ENCODE measurements at regions not wholly inside any gene's neighbourhood (a gene's known extent, or its start where the extent isn't known, plus 50 kb on each side); places are given as distances from the start of the nearest gene placed in this dataset.

DNA sequence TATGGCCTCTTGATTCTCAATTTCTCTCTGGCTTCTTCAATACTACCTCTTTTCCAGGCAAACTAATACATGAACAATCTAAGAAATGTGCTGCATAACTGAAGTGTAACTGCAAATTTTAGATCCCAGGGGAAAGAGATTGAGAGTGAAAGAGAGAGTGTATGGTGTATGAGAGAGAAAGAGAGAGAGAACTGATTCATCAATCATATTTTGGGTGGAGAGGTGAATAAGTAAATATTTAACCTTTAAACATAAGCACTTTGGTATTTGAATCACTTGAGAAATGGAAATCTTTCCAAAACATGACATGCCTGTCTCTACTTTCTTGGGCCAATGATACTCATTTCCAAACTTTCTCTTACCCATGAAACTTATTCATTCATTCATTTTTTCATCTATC, 147.2 kb upstream of the DIPK2B start:
- Mint-ChIP-seq H3K27ac (no peak overlapping the region), H3K36me3 (ENCODE audit: low read depth) (no peaks in the 10 kb centered on the region), H3K4me3 (no peak overlapping the region), H3K9me3 (peaks cover 2% of the 10 kb centered on the region), H3K4me1 (no peaks in the 10 kb centered on the region), H3K27me3 (no peaks in the 10 kb centered on the region)
- DNase-seq = no peak
- ChIA-PET POLR2A (no interaction called here), CTCF (no interaction called here)

DNA sequence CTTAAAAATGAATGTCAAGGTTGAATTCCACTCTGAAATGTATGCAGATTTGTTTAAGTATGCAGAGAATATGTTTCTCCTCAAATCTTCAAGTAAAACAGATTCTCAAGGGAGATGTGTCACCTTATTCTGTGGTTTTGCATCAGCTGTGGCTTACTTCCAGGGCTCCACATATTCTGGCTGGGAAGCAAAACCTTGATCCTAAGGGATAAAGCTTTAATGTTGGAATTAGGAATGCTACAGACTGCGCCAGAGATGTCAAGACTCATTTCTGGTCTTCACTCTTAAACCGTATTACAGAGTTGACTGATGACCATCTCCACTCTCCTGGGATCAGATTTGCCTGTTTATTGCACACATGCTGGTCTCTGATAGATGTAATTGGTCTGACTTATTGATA, 143.9 kb upstream of the DIPK2B start:
- Mint-ChIP-seq H3K27ac (no peak overlapping the region), H3K36me3 (ENCODE audit: low read depth) (no peaks in the 10 kb centered on the region), H3K4me1 (no peaks in the 10 kb centered on the region), H3K27me3 (no peaks in the 10 kb centered on the region), H3K9me3 (no peaks in the 10 kb centered on the region), H3K4me3 (no peak overlapping the region)
- POLR2A ChIA-PET = no interaction called here
- no peak for DNase-seq
- CTCF ChIA-PET = no interaction called here

DNA sequence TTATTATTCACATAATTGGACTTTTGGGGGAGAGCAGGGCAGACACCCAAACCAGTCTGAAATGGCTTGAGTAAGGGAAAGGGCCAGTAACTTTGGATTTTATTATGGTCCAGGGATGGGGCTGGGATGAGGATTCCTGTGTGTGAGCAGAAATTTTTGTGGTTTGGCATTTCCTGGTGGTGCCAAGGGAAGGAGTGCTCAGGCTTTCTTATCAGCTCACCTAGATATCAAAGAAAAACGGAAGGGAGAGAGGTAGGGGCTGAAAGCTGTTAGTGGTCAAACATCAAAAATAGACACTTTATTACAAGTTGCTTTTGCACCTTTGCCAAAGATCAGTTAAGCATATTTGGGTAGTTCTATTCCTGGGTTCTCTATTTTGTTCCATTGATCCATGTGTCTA, 128.5 kb upstream of the DIPK2B start:
- H3K9me3 Mint-ChIP-seq = no peaks in the 10 kb centered on the region
- ChIA-PET POLR2A (no interaction called here), CTCF (no interaction called here)
- peaks cover 2% of the 10 kb centered on the region for H3K27me3 Mint-ChIP-seq
- H3K36me3 Mint-ChIP-seq (ENCODE audit: low read depth) = no peaks in the 10 kb centered on the region
- H3K27ac Mint-ChIP-seq = no peak overlapping the region
- no peak for DNase-seq
- H3K4me1 Mint-ChIP-seq = no peaks in the 10 kb centered on the region
- no peak overlapping the region for H3K4me3 Mint-ChIP-seq

DNA sequence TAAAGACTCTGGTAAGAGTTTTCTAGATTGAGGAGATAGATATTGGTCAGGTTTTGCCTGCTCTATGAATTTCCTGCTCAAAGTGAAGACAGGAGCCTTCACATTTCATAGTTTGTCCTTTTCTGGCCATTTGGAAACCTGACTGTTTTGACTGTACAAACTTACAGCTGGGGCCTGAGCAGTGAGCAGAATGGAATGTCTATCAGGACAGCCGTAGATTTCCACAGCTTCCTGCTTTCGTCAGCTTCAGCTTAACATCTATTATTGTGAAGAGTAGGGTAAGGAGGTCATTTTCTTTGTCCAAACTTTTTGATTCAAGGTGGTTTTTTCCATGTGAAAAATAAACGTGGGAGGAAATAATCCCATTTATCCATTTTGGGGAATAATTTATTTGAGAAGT, 124.3 kb upstream of the DIPK2B start:
- POLR2A ChIA-PET = no interaction called here
- Mint-ChIP-seq H3K27me3 (peaks cover 5% of the 10 kb centered on the region), H3K4me3 (no peak overlapping the region), H3K27ac (no peak overlapping the region), H3K36me3 (ENCODE audit: low read depth) (no peaks in the 10 kb centered on the region), H3K9me3 (no peaks in the 10 kb centered on the region), H3K4me1 (no peaks in the 10 kb centered on the region)
- DNase-seq = no peak
- CTCF ChIA-PET = no interaction called here

DNA sequence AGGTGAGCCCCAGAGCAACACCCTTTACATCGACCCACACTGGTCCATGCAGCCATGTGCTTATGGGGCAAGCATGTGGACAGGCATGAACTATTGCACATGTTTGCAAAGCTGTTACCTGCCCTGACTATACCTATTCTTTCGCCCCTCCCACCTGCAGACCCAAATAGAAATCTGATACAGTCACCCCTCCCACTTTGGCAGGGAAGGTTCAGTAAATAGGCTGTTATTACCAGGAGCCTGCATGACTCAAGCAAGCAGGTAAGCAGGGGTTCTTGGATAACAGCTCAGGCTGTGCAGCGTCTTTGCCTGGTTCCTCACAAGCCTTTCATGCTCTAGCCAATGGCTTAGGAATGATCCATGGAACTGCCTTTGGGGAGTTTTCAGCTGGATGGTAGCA, 122.7 kb upstream of the DIPK2B start:
- Mint-ChIP-seq H3K4me3 (no peak overlapping the region), H3K4me1 (no peaks in the 10 kb centered on the region), H3K27me3 (peaks cover 5% of the 10 kb centered on the region), H3K36me3 (ENCODE audit: low read depth) (no peaks in the 10 kb centered on the region), H3K27ac (no peak overlapping the region), H3K9me3 (no peaks in the 10 kb centered on the region)
- DNase-seq = no peak
- POLR2A ChIA-PET = no interaction called here
- CTCF ChIA-PET = interaction anchor here (1.5 kb wide), 1 partner anchor 1053 kb away, joined by 3 read pairs; no protein-coding TSS in a partner anchor

DNA sequence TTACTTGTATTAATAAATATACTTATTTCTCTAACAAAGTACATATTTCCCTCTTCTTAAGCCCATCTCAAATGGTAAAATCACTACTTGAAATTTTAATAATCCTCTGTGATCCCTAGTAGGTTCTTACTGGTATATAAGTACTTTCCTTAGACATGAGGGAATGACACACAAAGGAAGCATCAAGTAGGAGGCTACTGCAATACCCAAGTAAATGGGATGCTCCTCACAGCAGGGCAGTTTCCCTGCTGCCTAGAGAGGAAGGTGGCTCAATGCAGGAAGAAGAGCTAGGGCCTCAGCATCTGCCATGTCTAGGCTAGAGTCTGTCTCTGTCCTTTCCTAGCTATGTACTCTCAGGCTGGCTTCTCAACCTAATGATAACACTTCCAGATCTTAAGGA, 122.1 kb upstream of the DIPK2B start:
- Mint-ChIP-seq H3K4me3 (no peak overlapping the region), H3K9me3 (no peaks in the 10 kb centered on the region), H3K27me3 (peaks cover 5% of the 10 kb centered on the region), H3K27ac (no peak overlapping the region), H3K36me3 (ENCODE audit: low read depth) (no peaks in the 10 kb centered on the region), H3K4me1 (no peaks in the 10 kb centered on the region)
- CTCF ChIA-PET = interaction anchor here (1.5 kb wide), 1 partner anchor 1053 kb away, joined by 3 read pairs; no protein-coding TSS in a partner anchor
- no peak for DNase-seq
- POLR2A ChIA-PET = no interaction called here

DNA sequence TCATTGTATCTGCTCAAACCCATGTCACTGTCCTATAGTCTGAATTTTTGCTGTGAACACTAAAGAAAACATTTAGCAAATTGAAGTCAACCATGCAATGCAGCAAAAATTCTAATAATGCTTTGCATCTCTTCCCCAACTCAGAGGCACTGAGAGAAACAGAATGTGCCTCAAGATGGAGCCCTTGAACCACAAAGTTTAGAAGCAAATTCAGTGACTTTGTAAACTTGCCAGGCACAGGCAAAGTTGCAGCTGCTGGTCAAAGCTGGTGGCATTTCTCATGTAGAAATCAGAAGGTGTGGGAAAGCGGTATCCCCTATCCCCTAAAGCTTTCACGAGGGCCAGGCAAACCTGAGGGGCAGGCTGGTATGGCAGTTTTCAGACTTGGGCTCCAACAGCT, 121.7 kb upstream of the DIPK2B start:
- Mint-ChIP-seq H3K27me3 (peaks cover 5% of the 10 kb centered on the region), H3K4me1 (no peaks in the 10 kb centered on the region), H3K27ac (no peak overlapping the region), H3K4me3 (no peak overlapping the region), H3K9me3 (no peaks in the 10 kb centered on the region), H3K36me3 (ENCODE audit: low read depth) (no peaks in the 10 kb centered on the region)
- ChIA-PET CTCF (interaction anchor here (1.5 kb wide), 1 partner anchor 1054 kb away, joined by 3 read pairs; no protein-coding TSS in a partner anchor), POLR2A (no interaction called here)
- DNase-seq = peak; percentile 5

DNA sequence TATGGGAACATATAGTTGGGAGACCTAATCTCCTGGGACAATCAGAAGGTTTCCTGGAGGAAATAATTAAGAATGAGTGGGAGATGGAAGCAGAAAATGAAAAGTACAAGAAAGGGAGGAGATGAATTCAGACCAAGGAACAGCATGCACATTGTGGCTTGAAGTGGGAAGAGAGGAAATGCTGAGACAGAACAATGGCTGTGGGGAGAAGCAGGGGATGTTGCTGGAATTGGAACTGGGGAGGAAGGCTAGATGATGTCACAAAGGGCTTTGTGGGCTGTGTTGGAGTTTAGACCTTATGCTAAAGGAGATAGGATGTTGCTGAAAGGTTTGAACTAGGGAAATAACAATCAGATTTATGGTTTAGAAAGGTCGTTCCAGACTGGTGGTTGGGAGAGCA, 119.5 kb upstream of the DIPK2B start:
- Mint-ChIP-seq H3K36me3 (ENCODE audit: low read depth) (no peaks in the 10 kb centered on the region), H3K4me3 (no peak overlapping the region), H3K9me3 (no peaks in the 10 kb centered on the region), H3K27ac (no peak overlapping the region), H3K27me3 (peaks cover 3% of the 10 kb centered on the region), H3K4me1 (no peaks in the 10 kb centered on the region)
- ChIA-PET POLR2A (no interaction called here), CTCF (no interaction called here)
- DNase-seq = no peak

DNA sequence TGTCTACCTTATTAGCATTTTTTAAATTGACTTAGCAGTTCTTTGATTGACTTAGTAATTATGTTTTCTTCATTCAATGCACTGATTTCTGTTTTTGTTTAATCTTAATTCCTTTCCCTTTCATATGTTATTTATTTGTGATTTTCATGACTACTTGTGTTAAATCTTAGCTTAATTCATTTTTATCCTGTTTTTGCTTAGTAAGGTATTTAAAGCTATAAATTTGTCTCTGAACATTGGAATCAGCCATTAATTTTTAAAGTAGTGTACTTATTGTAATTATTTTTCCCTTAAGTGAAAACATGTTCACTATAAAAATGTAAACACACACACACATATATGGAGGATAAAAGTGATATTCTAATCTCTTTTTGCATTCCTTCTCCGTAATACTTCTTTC, 109.1 kb upstream of the DIPK2B start:
- ChIA-PET POLR2A (interaction anchor here (0.7 kb wide), 1 partner anchor 497 kb away, joined by 3 read pairs; no protein-coding TSS in a partner anchor), CTCF (no interaction called here)
- Mint-ChIP-seq H3K9me3 (no peaks in the 10 kb centered on the region), H3K4me1 (no peaks in the 10 kb centered on the region), H3K27ac (no peak overlapping the region), H3K4me3 (no peak overlapping the region), H3K36me3 (ENCODE audit: low read depth) (no peaks in the 10 kb centered on the region), H3K27me3 (no peaks in the 10 kb centered on the region)
- no peak for DNase-seq

DNA sequence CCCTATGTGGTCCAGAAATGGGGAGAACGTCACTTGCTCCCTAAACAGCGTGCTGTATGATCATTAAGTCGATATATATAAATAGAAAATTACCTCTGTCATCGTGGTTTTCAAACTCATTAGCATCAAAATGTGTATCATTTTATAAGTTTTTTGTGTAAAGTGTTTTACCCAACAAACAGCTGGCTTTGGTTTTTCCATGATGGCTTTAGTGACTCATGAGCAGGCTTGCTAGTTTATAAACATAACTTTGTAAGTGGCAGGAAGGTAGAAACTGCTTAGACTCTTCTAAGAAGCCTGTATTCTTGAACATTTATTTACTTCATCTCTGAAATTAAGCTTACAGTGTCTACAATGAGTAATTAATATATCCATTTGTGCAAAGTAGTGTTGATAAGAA, 108.4 kb upstream of the DIPK2B start:
- Mint-ChIP-seq H3K27me3 (no peaks in the 10 kb centered on the region), H3K4me1 (no peaks in the 10 kb centered on the region), H3K4me3 (no peak overlapping the region), H3K36me3 (ENCODE audit: low read depth) (no peaks in the 10 kb centered on the region), H3K27ac (no peak overlapping the region), H3K9me3 (no peaks in the 10 kb centered on the region)
- ChIA-PET CTCF (no interaction called here), POLR2A (no interaction called here)
- DNase-seq = no peak

DNA sequence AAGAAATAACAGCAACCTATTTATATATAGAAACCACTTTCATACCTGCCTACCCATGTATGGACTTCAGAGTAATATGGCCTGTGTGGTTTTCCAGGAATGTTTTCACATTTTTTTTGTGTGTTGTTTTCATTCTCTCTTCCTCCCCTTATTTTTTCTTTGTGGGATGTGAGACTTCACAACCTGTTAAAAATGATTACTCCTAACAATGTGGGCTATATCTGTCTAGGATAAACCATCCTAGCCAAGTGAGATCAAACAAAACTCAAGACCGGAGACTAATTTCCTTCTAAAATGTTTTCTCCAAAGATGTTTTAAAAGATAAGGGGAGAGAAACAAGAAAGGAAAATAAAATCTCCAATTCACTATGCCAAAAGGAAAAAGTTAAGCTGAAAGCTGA, 106.1 kb upstream of the DIPK2B start:
- Mint-ChIP-seq H3K4me1 (no peaks in the 10 kb centered on the region), H3K4me3 (no peak overlapping the region), H3K9me3 (no peaks in the 10 kb centered on the region), H3K36me3 (ENCODE audit: low read depth) (no peaks in the 10 kb centered on the region), H3K27me3 (no peaks in the 10 kb centered on the region), H3K27ac (no peak overlapping the region)
- no peak for DNase-seq
- ChIA-PET POLR2A (no interaction called here), CTCF (no interaction called here)

DNA sequence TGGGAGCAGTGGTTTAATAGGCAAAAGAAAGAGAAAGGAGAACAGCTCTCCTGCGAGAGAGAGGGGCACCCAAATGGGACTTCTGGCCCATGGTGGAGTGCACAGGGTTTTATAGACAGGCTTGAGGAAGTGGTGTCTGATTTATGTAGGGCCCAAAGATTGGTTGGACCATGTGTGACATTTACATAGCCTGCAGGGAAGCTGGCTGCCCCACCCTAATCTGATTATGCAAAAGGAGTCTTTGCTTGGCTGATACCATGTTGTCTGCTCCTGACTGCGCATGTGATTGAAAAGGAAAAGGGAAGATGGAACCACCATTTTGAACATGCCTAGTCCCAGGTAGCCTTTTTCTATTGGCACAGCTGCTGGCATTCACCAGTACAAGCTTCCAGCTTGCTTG, 100.0 kb upstream of the DIPK2B start:
- CTCF ChIA-PET = no interaction called here
- Mint-ChIP-seq H3K36me3 (ENCODE audit: low read depth) (no peaks in the 10 kb centered on the region), H3K4me1 (no peaks in the 10 kb centered on the region), H3K27ac (no peak overlapping the region), H3K9me3 (no peaks in the 10 kb centered on the region), H3K27me3 (no peaks in the 10 kb centered on the region), H3K4me3 (no peak overlapping the region)
- DNase-seq = no peak
- POLR2A ChIA-PET = no interaction called here

DNA sequence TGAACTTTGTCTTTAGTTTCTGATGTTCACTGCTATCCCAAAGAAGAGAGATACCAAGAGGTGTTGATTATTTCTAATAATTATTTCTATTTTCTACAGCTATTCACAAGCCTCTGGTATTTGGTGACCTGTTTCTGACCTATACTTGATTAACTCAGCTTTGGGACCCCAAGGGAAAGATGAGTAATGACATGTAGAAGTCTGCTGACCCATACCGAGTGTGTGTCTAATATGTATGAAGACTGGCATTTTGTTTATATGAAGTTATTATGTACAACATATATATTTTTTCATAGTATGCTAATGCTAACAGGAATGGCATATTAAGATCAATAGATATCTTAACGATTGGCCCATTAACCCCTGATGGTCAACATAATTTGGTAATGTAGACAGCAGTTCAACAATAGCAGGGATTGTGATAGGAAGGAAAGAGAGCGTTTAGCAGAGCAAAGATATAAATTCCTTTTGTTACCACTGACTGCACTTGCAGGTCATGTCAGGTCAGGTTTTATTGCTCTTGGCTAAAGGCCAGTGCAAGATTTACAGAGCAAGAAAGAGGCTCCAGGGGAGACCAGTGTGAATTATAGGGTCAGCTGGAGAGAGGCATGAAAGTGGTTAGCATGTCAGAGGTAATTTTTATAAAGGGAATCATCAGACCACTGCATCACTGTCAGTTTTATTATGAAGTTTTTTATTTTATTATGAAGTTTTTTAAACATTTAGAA, 94.7 kb upstream of the DIPK2B start:
- Mint-ChIP-seq H3K27me3 (no peaks in the 10 kb centered on the region), H3K4me3 (no peak overlapping the region), H3K4me1 (no peaks in the 10 kb centered on the region), H3K27ac (no peak overlapping the region), H3K9me3 (no peaks in the 10 kb centered on the region), H3K36me3 (ENCODE audit: low read depth) (no peaks in the 10 kb centered on the region)
- POLR2A ChIA-PET = no interaction called here
- CTCF ChIA-PET = no interaction called here
- no peak for DNase-seq

DNA sequence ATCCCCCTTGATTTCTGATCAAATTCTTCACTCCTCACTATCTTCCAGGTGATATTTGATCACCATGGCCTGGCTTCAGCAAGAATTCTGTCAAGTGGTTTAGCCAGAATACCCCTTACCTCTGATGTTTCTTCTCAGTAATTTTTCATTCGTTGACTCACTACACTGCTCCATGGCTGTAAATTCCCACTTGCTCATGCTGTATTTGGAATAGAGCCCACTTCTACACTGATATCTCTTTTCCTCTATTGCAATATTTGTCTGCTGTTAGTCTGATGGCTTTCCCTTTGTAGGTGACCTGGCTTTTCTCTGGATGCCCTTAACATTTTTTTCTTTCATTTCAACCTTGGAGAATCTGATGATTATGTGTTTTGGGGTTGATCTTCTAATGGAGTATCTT, 73.9 kb upstream of the DIPK2B start:
- no peak overlapping the region for H3K27ac Mint-ChIP-seq
- ChIA-PET CTCF (no interaction called here), POLR2A (no interaction called here)
- peaks cover 2% of the 10 kb centered on the region for H3K9me3 Mint-ChIP-seq
- H3K4me3 Mint-ChIP-seq = no peak overlapping the region
- no peak for DNase-seq
- peaks cover 1% of the 10 kb centered on the region for H3K27me3 Mint-ChIP-seq
- H3K36me3 Mint-ChIP-seq (ENCODE audit: low read depth) = no peaks in the 10 kb centered on the region
- no peaks in the 10 kb centered on the region for H3K4me1 Mint-ChIP-seq
